ENCODE measurements at regions not wholly inside any gene's neighbourhood (a gene's known extent, or its start where the extent isn't known, plus 50 kb on each side); places are given as distances from the start of the nearest gene placed in this dataset.

GRCh38 chr16:54443839-54444238 is 157.3 kb upstream of the IRX3 start:
- Mint-ChIP-seq H3K27me3 (ENCODE audit: low read depth) (peaks cover 8% of the 10 kb centered on the region), H3K4me1 (peaks cover 18% of the 10 kb centered on the region), H3K27ac (ENCODE audit: unreplicated experiment) (no peak overlapping the region), H3K36me3 (ENCODE audit: low read depth) (no peaks in the 10 kb centered on the region), H3K4me3 (no peak overlapping the region), H3K9me3 (no peaks in the 10 kb centered on the region)
- DNase-seq (ENCODE audit: low read depth, low spot score): no peak
- no peak for TF ChIP-seq CTCF (conservative IDR thresholded peaks at IDR 0.05)

- Mint-ChIP-seq H3K4me3 (no peak overlapping the region), H3K36me3 (ENCODE audit: low read depth) (no peaks in the 10 kb centered on the region), H3K27me3 (ENCODE audit: low read depth) (peaks cover 13% of the 10 kb centered on the region), H3K27ac (ENCODE audit: unreplicated experiment) (no peak overlapping the region), H3K4me1 (peaks cover 17% of the 10 kb centered on the region), H3K9me3 (no peaks in the 10 kb centered on the region)
- TF ChIP-seq CTCF (conservative IDR thresholded peaks at IDR 0.05): no peak
- no peak for DNase-seq (ENCODE audit: low read depth, low spot score)
Measured at GRCh38 chr16:54443352-54443751, 156.8 kb upstream of the IRX3 start.

- no peak overlapping the region for H3K27ac Mint-ChIP-seq (ENCODE audit: unreplicated experiment)
- H3K4me3 Mint-ChIP-seq: no peak overlapping the region
- DNase-seq (ENCODE audit: low read depth, low spot score): no peak
- no peak for TF ChIP-seq CTCF (conservative IDR thresholded peaks at IDR 0.05)
- H3K27me3 Mint-ChIP-seq (ENCODE audit: low read depth): peaks cover 17% of the 10 kb centered on the region
- H3K9me3 Mint-ChIP-seq: no peaks in the 10 kb centered on the region
- peaks cover 13% of the 10 kb centered on the region for H3K4me1 Mint-ChIP-seq
- H3K36me3 Mint-ChIP-seq (ENCODE audit: low read depth): no peaks in the 10 kb centered on the region
Measured at GRCh38 chr16:54442864-54443263, 156.3 kb upstream of the IRX3 start.

GRCh38 chr16:54438469-54438868 is 151.9 kb upstream of the IRX3 start:
- Mint-ChIP-seq H3K27me3 (ENCODE audit: low read depth) (peaks cover 21% of the 10 kb centered on the region), H3K36me3 (ENCODE audit: low read depth) (no peaks in the 10 kb centered on the region), H3K9me3 (no peaks in the 10 kb centered on the region), H3K27ac (ENCODE audit: unreplicated experiment) (no peak overlapping the region), H3K4me1 (no peaks in the 10 kb centered on the region), H3K4me3 (no peak overlapping the region)
- no peak for DNase-seq (ENCODE audit: low read depth, low spot score)
- TF ChIP-seq CTCF (conservative IDR thresholded peaks at IDR 0.05): no peak

GRCh38 chr16:54437921-54438320 is 151.3 kb upstream of the IRX3 start:
- H3K36me3 Mint-ChIP-seq (ENCODE audit: low read depth): no peaks in the 10 kb centered on the region

More at GRCh38 chr16:54437921-54438320, 151.3 kb upstream of the IRX3 start:
- no peak overlapping the region for H3K27ac Mint-ChIP-seq (ENCODE audit: unreplicated experiment)
- peaks cover 3% of the 10 kb centered on the region for H3K4me1 Mint-ChIP-seq
- H3K27me3 Mint-ChIP-seq (ENCODE audit: low read depth): peaks cover 23% of the 10 kb centered on the region
- TF ChIP-seq CTCF (conservative IDR thresholded peaks at IDR 0.05): no peak
- DNase-seq (ENCODE audit: low read depth, low spot score): no peak
- no peaks in the 10 kb centered on the region for H3K9me3 Mint-ChIP-seq
- H3K4me3 Mint-ChIP-seq: no peak overlapping the region

All from neural crest cell (in vitro differentiated cells).